ENCODE measurements at regions not wholly inside any gene's neighbourhood (a gene's known extent, or its start where the extent isn't known, plus 50 kb on each side); places are given as distances from the start of the nearest gene placed in this dataset.

DNA sequence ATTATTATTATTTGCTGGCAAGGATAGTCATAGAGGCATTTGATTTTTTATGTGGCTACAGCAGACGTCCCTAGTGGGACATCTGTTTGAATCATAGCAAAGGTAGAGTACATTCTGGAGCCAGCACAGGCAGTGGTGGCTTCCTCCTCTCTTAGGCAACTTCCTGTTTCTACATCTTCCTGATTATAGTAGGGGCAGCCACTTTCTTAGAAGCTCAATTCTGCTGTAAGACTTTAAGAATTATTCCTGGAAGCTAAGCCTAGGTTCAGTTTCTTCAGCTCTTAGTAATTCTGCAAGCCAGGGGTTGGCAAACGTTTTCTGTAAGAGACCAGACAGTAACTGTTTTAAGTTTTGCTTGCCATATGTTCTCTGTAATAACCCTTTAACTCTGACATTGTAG lies 129.3 kb upstream of the TENM4 start:
- no peak for DNase-seq

DNA sequence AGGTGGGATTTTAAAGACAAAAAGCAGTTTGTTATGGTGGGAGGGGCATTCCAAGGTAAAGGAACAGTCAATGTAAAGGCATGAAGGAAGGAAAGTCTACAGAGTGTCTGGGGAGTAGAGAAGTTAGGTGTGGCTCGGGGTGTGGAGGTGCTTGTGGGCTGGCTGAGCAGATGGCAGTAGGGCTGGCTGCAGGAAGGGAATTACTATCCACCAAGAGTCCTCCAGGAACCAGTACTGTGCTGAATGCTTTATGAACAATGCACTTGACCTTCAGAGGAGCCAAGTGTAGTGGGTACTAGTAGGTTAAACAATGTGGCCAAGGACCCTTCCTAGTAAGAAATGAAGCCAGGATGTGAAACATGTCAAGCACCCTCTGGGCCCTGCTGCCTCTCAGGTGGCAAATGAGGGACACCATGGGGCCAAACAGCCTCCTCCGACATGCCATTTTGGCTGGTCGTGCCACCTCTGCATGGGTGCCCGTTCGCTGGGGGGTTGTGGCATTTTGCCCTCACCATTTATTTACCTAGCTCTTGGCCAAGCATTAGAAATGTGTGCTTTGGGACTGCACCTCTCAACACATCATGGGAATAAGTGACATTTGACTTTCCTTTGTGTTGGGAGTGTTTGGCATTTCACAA lies 123.6 kb upstream of the TENM4 start:
- no peak for DNase-seq

GRCh38 chr11:79561496-79561895 lies 120.7 kb upstream of the TENM4 start:
- no peak for DNase-seq

GRCh38 chr11:79550809-79551208 lies 110.0 kb upstream of the TENM4 start:
- no peak for DNase-seq

DNA sequence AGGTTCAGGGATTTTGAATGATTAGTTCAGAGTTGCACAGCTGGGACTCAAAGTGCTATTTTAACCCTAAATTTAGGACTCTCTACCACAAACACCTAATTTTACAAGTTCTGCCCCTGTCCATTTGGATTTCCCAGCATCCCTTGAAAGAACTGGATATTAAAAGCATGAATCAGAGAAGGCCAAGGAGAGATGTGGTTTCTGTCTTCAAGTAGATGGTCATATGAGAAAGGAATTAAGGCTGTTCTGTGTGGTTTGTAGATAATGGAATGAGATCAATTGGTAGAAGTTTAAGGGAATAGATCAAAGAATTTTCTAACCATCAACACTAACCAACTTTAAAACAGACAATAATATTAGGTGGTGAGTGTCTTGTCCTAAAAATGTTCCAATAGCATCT lies 106.4 kb upstream of the TENM4 start:
- no peak for DNase-seq

- no peak for DNase-seq
Observed at GRCh38 chr11:79546351-79546750, 105.5 kb upstream of the TENM4 start.

DNA sequence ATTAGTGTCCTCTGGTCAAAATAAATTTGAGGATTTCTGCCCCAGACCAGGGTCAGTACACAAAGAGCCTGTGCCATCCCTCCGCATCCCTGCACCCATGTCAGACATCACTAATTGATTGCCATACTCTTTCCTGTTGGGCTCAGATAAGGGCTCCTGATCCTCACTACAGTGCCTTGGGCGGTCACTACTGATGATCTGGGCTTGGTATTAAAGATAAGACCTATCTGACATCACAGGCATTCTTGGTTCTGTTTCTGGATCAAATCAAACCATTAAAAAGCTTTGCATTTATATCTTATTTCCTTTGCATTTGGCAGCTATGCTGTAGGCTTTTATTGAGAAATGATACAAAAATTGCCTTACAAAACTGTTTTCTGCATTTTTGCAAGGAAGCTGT lies 103.5 kb upstream of the TENM4 start:
- DNase-seq: no peak

GRCh38 chr11:79543101-79543500 lies 102.3 kb upstream of the TENM4 start:
- DNase-seq: no peak

GRCh38 chr11:79541466-79541865 lies 100.6 kb upstream of the TENM4 start:
- DNase-seq: no peak

GRCh38 chr11:79538775-79539174 lies 97.9 kb upstream of the TENM4 start:
- DNase-seq: no peak

DNA sequence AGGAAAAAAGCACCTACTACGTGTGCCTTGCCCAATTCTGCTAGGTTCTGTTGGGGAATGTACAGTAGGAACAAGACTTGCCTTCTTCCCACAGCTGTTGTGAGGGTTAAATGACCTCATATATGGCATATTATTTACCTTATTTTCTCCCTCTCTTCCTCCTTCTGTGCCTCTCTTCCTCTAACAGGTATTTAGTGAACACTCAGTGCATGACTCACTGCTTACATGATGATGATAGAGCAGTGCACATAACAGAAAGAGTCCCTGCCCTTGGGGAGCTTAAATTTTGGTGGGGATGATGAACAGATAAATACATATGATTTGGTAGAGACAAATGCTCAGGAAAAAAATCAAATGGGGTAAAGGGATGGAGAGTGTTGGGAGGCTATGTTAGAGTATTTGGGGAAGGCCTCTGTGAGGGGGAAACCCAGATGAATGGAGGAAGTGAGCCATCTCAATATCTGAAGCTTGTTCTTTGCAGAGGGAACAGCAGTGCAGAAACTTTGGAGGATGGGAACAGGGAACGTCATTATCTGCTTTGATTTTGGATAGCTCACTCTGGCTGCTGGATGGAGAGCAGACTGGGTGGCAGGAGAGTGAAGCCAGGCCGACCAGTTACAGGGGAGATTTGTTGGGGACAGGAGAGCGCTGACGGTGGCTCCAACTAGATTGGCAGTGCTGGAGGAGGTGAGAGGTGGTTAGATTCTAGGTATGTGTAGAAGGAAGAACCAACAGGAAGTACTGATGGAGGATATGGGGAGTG lies 95.5 kb upstream of the TENM4 start:
- no peak for DNase-seq

GRCh38 chr11:79535606-79536005 lies 94.8 kb upstream of the TENM4 start:
- no peak for DNase-seq

- DNase-seq: no peak
Observed at GRCh38 chr11:79525257-79525656, 84.4 kb upstream of the TENM4 start.

- no peak for DNase-seq
Observed at GRCh38 chr11:79522626-79523025, 81.8 kb upstream of the TENM4 start.

- DNase-seq: no peak
Observed at GRCh38 chr11:79520086-79520485, 79.3 kb upstream of the TENM4 start.

DNA sequence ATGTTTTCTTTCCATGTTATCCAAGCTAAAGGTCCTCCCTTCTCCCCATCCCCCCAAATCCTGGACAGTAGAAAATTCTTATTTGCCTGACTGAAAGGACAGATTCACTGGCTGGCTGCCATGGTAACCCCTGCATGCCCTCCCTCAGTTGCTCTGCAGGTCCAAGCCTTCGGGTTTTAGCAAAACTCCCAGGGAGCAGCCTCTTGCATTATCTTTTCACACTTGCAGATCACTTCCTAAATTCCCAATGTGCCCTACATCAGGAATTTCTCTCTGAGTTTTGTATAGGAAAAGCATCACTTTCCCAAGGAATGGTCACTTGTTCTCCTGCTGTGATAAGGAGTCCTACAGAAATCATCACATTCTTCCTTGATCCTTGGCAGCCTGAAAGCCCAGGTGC lies 75.0 kb upstream of the TENM4 start:
- no peak for DNase-seq

DNA sequence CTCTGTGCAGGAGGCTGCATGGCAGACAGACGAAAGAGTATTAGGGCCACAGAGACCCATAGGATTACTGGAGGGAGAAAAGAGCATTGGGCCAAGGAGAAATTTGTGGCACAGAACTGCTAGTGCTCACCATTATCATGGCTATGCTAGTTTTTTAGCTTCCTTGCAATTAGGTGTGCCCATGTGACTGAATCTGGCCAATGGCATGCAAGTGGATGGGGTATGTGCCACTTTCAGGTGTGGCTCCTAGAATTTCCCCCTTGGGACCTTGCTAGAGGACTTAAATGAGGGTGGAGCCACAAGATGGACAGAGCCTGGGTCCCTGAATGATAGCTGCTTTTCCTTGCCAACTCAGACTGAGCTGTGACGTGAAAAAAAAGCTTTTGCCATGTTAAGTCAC lies 73.9 kb upstream of the TENM4 start:
- DNase-seq: no peak

DNA sequence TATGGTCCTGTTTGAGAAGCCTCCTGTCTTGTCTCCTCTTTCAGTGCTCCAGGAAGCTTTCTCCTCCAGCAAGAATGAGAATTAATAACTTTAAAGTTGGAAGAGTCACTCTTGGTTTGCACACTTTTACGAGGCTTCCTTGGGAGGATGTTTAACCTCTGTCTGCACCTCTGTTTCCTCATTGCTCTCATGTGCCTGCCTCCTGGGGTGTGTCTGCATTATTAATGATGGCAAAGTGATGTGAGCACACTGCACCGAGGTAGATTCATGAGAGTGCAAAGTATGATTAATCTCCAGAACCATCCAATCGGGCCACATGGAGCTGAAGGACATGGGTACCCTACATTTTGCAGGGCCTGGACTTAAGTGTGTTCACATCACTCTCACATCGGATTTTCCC lies 73.5 kb upstream of the TENM4 start:
- no peak for DNase-seq

DNA sequence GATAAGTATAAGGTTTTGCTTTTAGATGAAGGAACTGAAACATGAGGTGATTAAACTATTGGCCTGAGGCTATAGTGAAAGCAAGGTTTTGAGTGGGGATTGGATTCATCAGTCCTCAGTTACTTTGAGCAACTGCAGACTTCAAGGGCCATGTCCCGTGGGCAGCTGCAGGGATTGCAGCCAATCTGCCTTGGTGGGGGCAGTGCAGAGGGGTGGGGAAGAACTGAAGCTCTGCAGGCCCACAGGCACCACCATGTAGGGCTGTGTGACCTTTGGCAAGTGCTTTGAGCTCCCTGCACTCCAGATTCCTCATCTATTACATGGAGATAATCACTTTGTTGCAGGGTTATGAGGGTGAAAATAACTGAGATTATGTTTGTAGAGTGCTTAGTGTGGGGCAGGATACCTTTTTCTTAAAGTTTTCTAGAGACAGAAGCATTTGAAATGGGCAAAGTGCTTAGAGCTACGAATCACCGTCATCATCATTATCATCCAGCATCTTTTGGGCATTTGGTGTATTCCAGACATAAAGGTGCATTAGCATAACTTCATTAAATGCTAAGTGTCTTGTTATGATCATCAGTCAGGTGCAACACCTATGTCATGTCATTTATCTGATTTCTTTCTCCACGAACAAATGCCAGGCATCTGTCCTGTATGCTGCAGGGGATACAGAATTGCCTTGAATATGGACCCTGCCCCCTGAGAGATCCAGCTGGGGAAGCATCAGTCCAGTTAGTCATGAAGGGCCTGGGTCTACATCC lies 72.1 kb upstream of the TENM4 start:
- no peak for DNase-seq

DNA sequence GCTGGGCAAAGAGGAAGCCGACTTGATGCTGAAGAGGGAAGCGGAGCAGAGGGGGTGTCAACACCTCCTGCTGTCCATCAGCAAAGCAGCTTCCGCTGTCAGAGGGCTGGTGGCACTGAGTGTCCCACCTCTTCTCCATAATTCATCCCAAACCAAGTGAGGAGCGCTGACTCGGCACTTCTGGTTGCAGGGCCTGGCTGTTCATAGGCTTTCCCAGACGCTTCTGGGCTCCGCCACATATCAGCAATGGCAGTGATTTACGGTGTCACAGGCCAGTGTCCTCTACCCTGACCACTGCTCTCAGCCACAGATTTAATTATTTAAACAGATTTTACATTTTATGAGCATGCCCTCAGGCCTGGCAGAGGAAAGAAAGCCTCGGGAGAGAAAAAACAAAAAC lies 70.1 kb upstream of the TENM4 start:
- DNase-seq: no peak

GRCh38 chr11:79508461-79508860 lies 67.6 kb upstream of the TENM4 start:
- no peak for DNase-seq

DNA sequence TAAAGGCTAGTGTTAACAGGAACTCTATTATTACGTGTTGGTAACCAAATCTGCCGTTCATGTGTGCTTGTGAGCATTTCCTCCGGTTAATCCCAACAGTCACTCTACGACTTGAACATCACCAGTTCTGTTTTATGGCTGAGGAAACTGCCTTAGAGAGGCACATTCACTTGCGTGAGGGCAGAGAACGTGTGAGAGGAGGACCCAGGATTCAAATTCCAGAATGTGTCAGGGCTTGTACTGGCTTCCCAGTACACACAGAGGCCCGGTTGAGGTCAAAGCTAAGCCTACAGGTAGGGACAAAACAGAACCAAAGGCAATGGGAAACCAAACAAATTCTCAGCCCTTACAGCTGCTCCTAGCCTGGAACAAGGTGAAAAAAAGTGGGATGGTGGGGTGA lies 66.9 kb upstream of the TENM4 start:
- DNase-seq: no peak

- DNase-seq: no peak
Observed at GRCh38 chr11:79506734-79507344, 66.0 kb upstream of the TENM4 start.

DNA sequence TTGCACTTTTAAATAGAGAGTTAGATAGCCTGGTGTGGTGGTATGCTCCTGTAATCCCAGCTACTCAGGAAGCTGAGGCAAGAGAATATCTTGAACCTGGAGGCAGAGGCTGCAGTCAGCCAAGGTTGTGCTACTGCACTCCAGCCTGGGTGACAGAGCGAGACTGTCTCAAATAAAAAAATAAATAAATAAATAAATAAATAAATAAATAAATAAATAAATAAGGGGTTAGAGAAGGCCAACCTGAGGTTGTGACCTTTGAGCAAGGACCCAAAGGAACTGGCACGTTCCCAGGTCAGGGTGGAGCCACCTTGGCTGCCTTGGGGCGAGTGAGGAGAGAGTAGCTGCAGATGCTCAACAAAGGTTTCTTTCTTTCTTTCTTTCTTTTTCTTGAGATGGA lies 65.3 kb upstream of the TENM4 start:
- no peak for DNase-seq

All from activated gamma-delta T cell (primary cell).